ENCODE measurements at regions not wholly inside any gene's neighbourhood (a gene's known extent, or its start where the extent isn't known, plus 50 kb on each side); places are given as distances from the start of the nearest gene placed in this dataset.

DNA sequence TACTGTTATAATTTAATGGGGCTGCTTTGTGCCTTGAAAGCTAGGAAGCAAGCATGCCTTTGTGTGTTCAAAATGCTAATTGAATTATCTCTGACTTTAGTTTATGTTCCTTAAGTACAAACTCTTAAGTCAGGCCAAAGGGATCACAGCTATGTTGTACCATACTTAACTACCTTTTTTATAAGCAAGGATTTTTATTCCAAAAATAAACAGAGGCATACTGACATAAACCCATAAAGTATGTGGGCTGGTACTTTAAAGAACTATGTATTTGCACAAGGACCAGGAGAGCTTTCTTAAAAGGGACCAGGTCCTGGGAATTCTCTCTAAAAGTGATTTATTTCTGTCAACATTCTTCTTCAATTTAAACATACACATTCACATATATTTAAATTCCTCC, 57.8 kb upstream of the HCCS start:
- DNase-seq (ENCODE audit: low read depth) = no peak

GRCh38 chrX:11056322-11057176, 54.6 kb upstream of the HCCS start:
- no peak for DNase-seq (ENCODE audit: low read depth)

GRCh38 chrX:11059933-11060332, 51.2 kb upstream of the HCCS start:
- DNase-seq (ENCODE audit: low read depth) = no peak

Data from forelimb muscle (tissue), 1 donor.